HAP-1 (cell line): ENCODE measurements at regions not wholly inside any gene's neighbourhood (a gene's known extent, or its start where the extent isn't known, plus 50 kb on each side); places are given as distances from the start of the nearest gene placed in this dataset.
"Not testable (repeated sequence)": the region's sequence is repeated elsewhere in the genome, so short reads cannot be mapped to it uniquely, and the experiment has no call there.

Experiments
- DNase-seq, 2 experiments: peaks; one replicate each; pipeline ENCODE4 v3.0.0-alpha.2; 2016 to 2020; ENCODE audit warnings: low spot score in 2 of 2
- H3K27me3 ChIP-seq: fragments of 250-450 bp; sonication (Bioruptor Pico); 2 replicates; pipeline ENCODE4 v1.5.1; 2020; ENCODE audit warnings: low read depth, mild to moderate bottlenecking, moderate library complexity
- H3K36me3 ChIP-seq: fragments of 250-450 bp; sonication (Bioruptor Pico); replicated peaks from 2 replicates; pipeline ENCODE4 v1.5.1; 2020; ENCODE audit warnings: mild to moderate bottlenecking
- H3K4me1 ChIP-seq: fragments of 250-450 bp; sonication (Bioruptor Pico); 2 replicates; pipeline ENCODE4 v1.5.1; 2020; ENCODE audit warnings: mild to moderate bottlenecking
- H3K4me3 ChIP-seq: fragments of 250-450 bp; sonication (Bioruptor Pico); 2 replicates; pipeline ENCODE4 v1.5.1; 2020; ENCODE audit warnings: mild to moderate bottlenecking, moderate library complexity
- H3K9me3 ChIP-seq: fragments of 250-450 bp; sonication (Bioruptor Pico); 2 replicates; pipeline ENCODE4 v1.5.1; 2020; ENCODE audit warnings: mild to moderate bottlenecking, moderate library complexity
- in situ Hi-C: fragments of 300-500 bp; cut with MboI; formaldehyde crosslinking; loops from 3 replicates; pipeline ENCODE4 v1.14.3; 2020; ENCODE audit warnings: low sequenced_read_pairs, inconsistent platforms, mixed read lengths

- Histone ChIP-seq H3K27me3 (no peaks in the 10 kb centered on the region), H3K36me3 (no peaks in the 10 kb centered on the region), H3K9me3 (peaks cover 9% of the 10 kb centered on the region), H3K4me1 (peaks cover 33% of the 10 kb centered on the region), H3K4me3 (no peak overlapping the region)
- DNase-seq = peak; percentile 32 to 88
- in situ Hi-C loops = no loop called here
Measured at GRCh38 chr9:71608021-71608420, 160.3 kb downstream of the CEMIP2 start.

GRCh38 chr9:71607461-71607881 is 160.8 kb downstream of the CEMIP2 start:
- in situ Hi-C loops = no loop called here
- no peak for DNase-seq
- Histone ChIP-seq H3K4me1 (peaks cover 38% of the 10 kb centered on the region), H3K27me3 (no peaks in the 10 kb centered on the region), H3K4me3 (no peak overlapping the region), H3K36me3 (no peaks in the 10 kb centered on the region), H3K9me3 (peaks cover 9% of the 10 kb centered on the region)

- Histone ChIP-seq H3K4me3 (no peak overlapping the region), H3K36me3 (no peaks in the 10 kb centered on the region), H3K9me3 (no peaks in the 10 kb centered on the region), H3K27me3 (no peaks in the 10 kb centered on the region), H3K4me1 (peaks cover 38% of the 10 kb centered on the region)
- DNase-seq = peak; percentile 83 to 90
- in situ Hi-C loops = no loop called here
Measured at GRCh38 chr9:71604197-71605063, 163.9 kb downstream of the CEMIP2 start.

GRCh38 chr9:71602652-71603051 is 165.7 kb downstream of the CEMIP2 start:
- Histone ChIP-seq H3K9me3 (no peaks in the 10 kb centered on the region), H3K27me3 (no peaks in the 10 kb centered on the region), H3K4me3 (no peak overlapping the region), H3K36me3 (no peaks in the 10 kb centered on the region), H3K4me1 (peaks cover 26% of the 10 kb centered on the region)
- peak in 1 of 2 experiments; percentile 34 for DNase-seq
- in situ Hi-C loops = no loop called here

- H3K36me3 ChIP-seq = not testable (repeated sequence)
Measured at GRCh38 chr9:71595762-71596161, 172.6 kb downstream of the CEMIP2 start.

GRCh38 chr9:71594541-71594940 is 173.8 kb downstream of the CEMIP2 start:
- Histone ChIP-seq H3K4me3 (no peak overlapping the region), H3K9me3 (no peaks in the 10 kb centered on the region; the same call in 1 of the 2 replicates), H3K27me3 (no peaks in the 10 kb centered on the region; the same call in 1 of the 2 replicates), H3K4me1 (no peaks in the 10 kb centered on the region), H3K36me3 (no peaks in the 10 kb centered on the region)
- in situ Hi-C loops = no loop called here
- no peak for DNase-seq

More at GRCh38 chr9:71595762-71596161, 172.6 kb downstream of the CEMIP2 start:
- H3K4me3 ChIP-seq, H3K9me3 ChIP-seq, H3K27me3 ChIP-seq, H3K4me1 ChIP-seq, DNase-seq, in situ Hi-C loops: not testable (repeated sequence)

GRCh38 chr9:71592400-71592799 is 175.9 kb downstream of the CEMIP2 start:
- H3K36me3 ChIP-seq = no peaks in the 10 kb centered on the region
- in situ Hi-C loops = no loop called here
- no peak for DNase-seq
- no peak overlapping the region for H3K4me3 ChIP-seq
- no peaks in the 10 kb centered on the region; the same call in 1 of the 2 replicates for H3K9me3 ChIP-seq
- H3K4me1 ChIP-seq = no peaks in the 10 kb centered on the region
- no peaks in the 10 kb centered on the region; the same call in 1 of the 2 replicates for H3K27me3 ChIP-seq

- DNase-seq = no peak
- H3K27me3 ChIP-seq = no peaks in the 10 kb centered on the region; the same call in 1 of the 2 replicates
- no peaks in the 10 kb centered on the region for H3K36me3 ChIP-seq
- H3K9me3 ChIP-seq = no peaks in the 10 kb centered on the region; the same call in 1 of the 2 replicates
- no peaks in the 10 kb centered on the region for H3K4me1 ChIP-seq
- no peak overlapping the region for H3K4me3 ChIP-seq
- in situ Hi-C loops = no loop called here
Measured at GRCh38 chr9:71590362-71590761, 178.0 kb downstream of the CEMIP2 start.

GRCh38 chr9:71589612-71590011 is 178.7 kb downstream of the CEMIP2 start:
- Histone ChIP-seq H3K4me3 (no peak overlapping the region), H3K9me3 (no peaks in the 10 kb centered on the region), H3K36me3 (no peaks in the 10 kb centered on the region), H3K4me1 (no peaks in the 10 kb centered on the region), H3K27me3 (no peaks in the 10 kb centered on the region; the same call in 1 of the 2 replicates)
- in situ Hi-C loops = no loop called here
- no peak for DNase-seq

GRCh38 chr9:71587576-71588362 is 180.5 kb downstream of the CEMIP2 start:
- no peak for DNase-seq
- in situ Hi-C loops = no loop called here
- Histone ChIP-seq H3K36me3 (no peaks in the 10 kb centered on the region), H3K4me3 (no peak overlapping the region), H3K27me3 (no peaks in the 10 kb centered on the region; the same call in 1 of the 2 replicates), H3K4me1 (no peaks in the 10 kb centered on the region), H3K9me3 (no peaks in the 10 kb centered on the region)

- Histone ChIP-seq H3K27me3 (peaks cover 5% of the 10 kb centered on the region), H3K36me3 (no peaks in the 10 kb centered on the region), H3K4me1 (no peaks in the 10 kb centered on the region), H3K9me3 (no peaks in the 10 kb centered on the region), H3K4me3 (no peak overlapping the region)
- in situ Hi-C loops = no loop called here
- no peak for DNase-seq
Measured at GRCh38 chr9:71583792-71584191, 184.5 kb downstream of the CEMIP2 start.

- no peaks in the 10 kb centered on the region for H3K9me3 ChIP-seq
- no peaks in the 10 kb centered on the region for H3K36me3 ChIP-seq
- no peak overlapping the region for H3K4me3 ChIP-seq
- H3K4me1 ChIP-seq = no peaks in the 10 kb centered on the region
- H3K27me3 ChIP-seq = peaks cover 5% of the 10 kb centered on the region
- in situ Hi-C loops = no loop called here
- DNase-seq = no peak
Measured at GRCh38 chr9:71582347-71582746, 186.0 kb downstream of the CEMIP2 start.

- H3K27me3 ChIP-seq = peaks cover 5% of the 10 kb centered on the region
Measured at GRCh38 chr9:71581101-71581500, 187.2 kb downstream of the CEMIP2 start.

GRCh38 chr9:71571186-71571585 is 197.1 kb downstream of the CEMIP2 start:
- Histone ChIP-seq H3K36me3 (no peaks in the 10 kb centered on the region), H3K4me3 (no peak overlapping the region), H3K4me1 (no peaks in the 10 kb centered on the region), H3K27me3 (no peaks in the 10 kb centered on the region; the same call in 1 of the 2 replicates), H3K9me3 (no peaks in the 10 kb centered on the region)
- no peak for DNase-seq
- in situ Hi-C loops = no loop called here

More at GRCh38 chr9:71581101-71581500, 187.2 kb downstream of the CEMIP2 start:
- no peaks in the 10 kb centered on the region for H3K4me1 ChIP-seq
- no peak for DNase-seq
- H3K36me3 ChIP-seq = no peaks in the 10 kb centered on the region
- H3K4me3 ChIP-seq = no peak overlapping the region
- no peaks in the 10 kb centered on the region for H3K9me3 ChIP-seq
- in situ Hi-C loops = no loop called here
